ENCODE measurements at regions not wholly inside any gene's neighbourhood (a gene's known extent, or its start where the extent isn't known, plus 50 kb on each side); places are given as distances from the start of the nearest gene placed in this dataset.

- no peak for DNase-seq (ENCODE audit: low spot score, unreplicated experiment)
- H3K9me3 Mint-ChIP-seq (ENCODE audit: low read depth), result peaks cover 43% of the 10 kb centered on the region
- no peak for TF ChIP-seq CTCF (IDR thresholded peaks at IDR 0.05; ENCODE audit: unreplicated experiment)
- H3K4me1 Mint-ChIP-seq (ENCODE audit: low read depth), result no peaks in the 10 kb centered on the region
- H3K27ac Mint-ChIP-seq, result no peak overlapping the region
- no peaks in the 10 kb centered on the region for H3K27me3 Mint-ChIP-seq
- H3K36me3 Mint-ChIP-seq (ENCODE audit: insufficient read depth), result no peaks in the 10 kb centered on the region
- H3K4me3 Mint-ChIP-seq (ENCODE audit: low read depth), result no peak overlapping the region
Observed at GRCh38 chr10:3613318-3613717, 171.7 kb downstream of the KLF6 start.

- H3K36me3 Mint-ChIP-seq (ENCODE audit: insufficient read depth), result no peaks in the 10 kb centered on the region
- no peak overlapping the region for H3K4me3 Mint-ChIP-seq (ENCODE audit: low read depth)
- no peak for TF ChIP-seq CTCF (IDR thresholded peaks at IDR 0.05; ENCODE audit: unreplicated experiment)
- H3K27ac Mint-ChIP-seq, result no peak overlapping the region
- H3K9me3 Mint-ChIP-seq (ENCODE audit: low read depth), result peaks cover 45% of the 10 kb centered on the region
- no peaks in the 10 kb centered on the region for H3K4me1 Mint-ChIP-seq (ENCODE audit: low read depth)
- no peak for DNase-seq (ENCODE audit: low spot score, unreplicated experiment)
- H3K27me3 Mint-ChIP-seq, result no peaks in the 10 kb centered on the region
Observed at GRCh38 chr10:3612183-3613001, 172.6 kb downstream of the KLF6 start.

- no peak for TF ChIP-seq CTCF (IDR thresholded peaks at IDR 0.05; ENCODE audit: unreplicated experiment)
- H3K27me3 Mint-ChIP-seq, result no peaks in the 10 kb centered on the region
- H3K4me1 Mint-ChIP-seq (ENCODE audit: low read depth), result no peaks in the 10 kb centered on the region
- no peak overlapping the region for H3K4me3 Mint-ChIP-seq (ENCODE audit: low read depth)
- no peak overlapping the region for H3K27ac Mint-ChIP-seq
- DNase-seq (ENCODE audit: low spot score, unreplicated experiment), result no peak
- peaks cover 39% of the 10 kb centered on the region for H3K9me3 Mint-ChIP-seq (ENCODE audit: low read depth)
- H3K36me3 Mint-ChIP-seq (ENCODE audit: insufficient read depth), result no peaks in the 10 kb centered on the region
Observed at GRCh38 chr10:3606309-3606708, 178.7 kb downstream of the KLF6 start.

- Mint-ChIP-seq H3K36me3 (ENCODE audit: insufficient read depth) (no peaks in the 10 kb centered on the region), H3K9me3 (ENCODE audit: low read depth) (peaks cover 35% of the 10 kb centered on the region), H3K27me3 (no peaks in the 10 kb centered on the region), H3K4me1 (ENCODE audit: low read depth) (no peaks in the 10 kb centered on the region), H3K4me3 (ENCODE audit: low read depth) (no peak overlapping the region), H3K27ac (no peak overlapping the region)
- DNase-seq (ENCODE audit: low spot score, unreplicated experiment), result no peak
- TF ChIP-seq CTCF (IDR thresholded peaks at IDR 0.05; ENCODE audit: unreplicated experiment), result no peak
Observed at GRCh38 chr10:3605882-3606281, 179.1 kb downstream of the KLF6 start.

- no peak for TF ChIP-seq CTCF (IDR thresholded peaks at IDR 0.05; ENCODE audit: unreplicated experiment)
- Mint-ChIP-seq H3K9me3 (ENCODE audit: low read depth) (peaks cover 4% of the 10 kb centered on the region), H3K4me1 (ENCODE audit: low read depth) (peaks cover 19% of the 10 kb centered on the region), H3K27ac (no peak overlapping the region), H3K36me3 (ENCODE audit: insufficient read depth) (no peaks in the 10 kb centered on the region), H3K27me3 (peaks cover 4% of the 10 kb centered on the region), H3K4me3 (ENCODE audit: low read depth) (no peak overlapping the region)
- no peak for DNase-seq (ENCODE audit: low spot score, unreplicated experiment)
Observed at GRCh38 chr10:3595736-3596135, 189.3 kb downstream of the KLF6 start.
